NOMO-1 (cell line): ENCODE measurements at regions not wholly inside any gene's neighbourhood (a gene's known extent, or its start where the extent isn't known, plus 50 kb on each side); places are given as distances from the start of the nearest gene placed in this dataset.
"Not testable (repeated sequence)": the region's sequence is repeated elsewhere in the genome, so short reads cannot be mapped to it uniquely, and the experiment has no call there.

Experiments
- DNase-seq, 2 experiments: peaks; one replicate each; lab custom pipeline; 2025; ENCODE audit not compliant: unreplicated experiment in 2 of 2; lab: John Stamatoyannopoulos, UW

- DNase-seq: no peak
Measured at GRCh38 chr10:14429043-14429700, 98.4 kb upstream of the FRMD4A start.

GRCh38 chr10:14425034-14425433 lies 94.3 kb upstream of the FRMD4A start:
- no peak for DNase-seq

GRCh38 chr10:14423111-14423744 lies 92.5 kb upstream of the FRMD4A start:
- DNase-seq: no peak

GRCh38 chr10:14422431-14422830 lies 91.7 kb upstream of the FRMD4A start:
- no peak for DNase-seq

GRCh38 chr10:14421941-14422340 lies 91.2 kb upstream of the FRMD4A start:
- DNase-seq: no peak

- not testable (repeated sequence) for DNase-seq
Measured at GRCh38 chr10:14417336-14417735, 86.6 kb upstream of the FRMD4A start.

GRCh38 chr10:14416308-14416700 lies 85.6 kb upstream of the FRMD4A start:
- DNase-seq: no peak

GRCh38 chr10:14415676-14416307 lies 85.1 kb upstream of the FRMD4A start:
- DNase-seq: no peak

GRCh38 chr10:14414901-14415300 lies 84.2 kb upstream of the FRMD4A start:
- DNase-seq: no peak

GRCh38 chr10:14413523-14413922 lies 82.8 kb upstream of the FRMD4A start:
- peak in 1 of 2 experiments; percentile 31 for DNase-seq

GRCh38 chr10:14412624-14413023 lies 81.9 kb upstream of the FRMD4A start:
- no peak for DNase-seq

GRCh38 chr10:14409856-14410458 lies 79.2 kb upstream of the FRMD4A start:
- no peak for DNase-seq

- DNase-seq: no peak
Measured at GRCh38 chr10:14409247-14409646, 78.5 kb upstream of the FRMD4A start.

GRCh38 chr10:14408139-14408538 lies 77.4 kb upstream of the FRMD4A start:
- DNase-seq: peak in 1 of 2 experiments; percentile 55

- no peak for DNase-seq
Measured at GRCh38 chr10:14407567-14407966, 76.8 kb upstream of the FRMD4A start.

GRCh38 chr10:14405076-14406065 lies 74.6 kb upstream of the FRMD4A start:
- no peak for DNase-seq

GRCh38 chr10:14403881-14404623 lies 73.3 kb upstream of the FRMD4A start:
- no peak for DNase-seq

- no peak for DNase-seq
Measured at GRCh38 chr10:14403359-14403758, 72.6 kb upstream of the FRMD4A start.

- no peak for DNase-seq
Measured at GRCh38 chr10:14399641-14400040, 68.9 kb upstream of the FRMD4A start.

GRCh38 chr10:14397066-14397465 lies 66.3 kb upstream of the FRMD4A start:
- no peak for DNase-seq
